Lower leg skin (tissue), 4 donors: ENCODE measurements at regions not wholly inside any gene's neighbourhood (a gene's known extent, or its start where the extent isn't known, plus 50 kb on each side); places are given as distances from the start of the nearest gene placed in this dataset.

Experiments
- DNase-seq, 2 donors: peaks; one replicate each; pipeline ENCODE4 v3.0.0-alpha.2; 2019; ENCODE audit warnings: low spot score in 2 of 2
- H3K4me3 ChIP-seq: fragments of 200-600 bp; sonication (generic); 2 replicates; pipeline ENCODE4 v1.5.1; 2017; ENCODE audit warnings: mild to moderate bottlenecking, low read depth; ENCODE audit not compliant: poor library complexity, severe bottlenecking
- POLR2A ChIP-seq, 2 donors: fragments of 450-650 bp; IDR thresholded peaks; one replicate each; pipeline ENCODE4 v1.6.1; 2016 to 2017; ENCODE audit warnings: antibody characterized with exemption in 2 of 2, mild to moderate bottlenecking in 1 of 2, moderate library complexity in 1 of 2
- WGBS, 2 donors: methylation state at CpG; one replicate each; pipeline ENCODE4 v1.1.5; 2018; 5-methylcytosine and 5-hydroxymethylcytosine counted together
- intact Hi-C: fragments of 100-400 bp; cut with DNase I; formaldehyde crosslinking; loops from one replicate; pipeline ENCODE4 v1.15.0; 2023; ENCODE audit warnings: low total_unique reads
- TF ChIP-seq, protein P1 (sequence below), 3 donors: fragments of 450-650 bp; IDR thresholded peaks; one replicate each; pipeline ENCODE4 v1.5.1; 2016; ENCODE audit warnings: antibody characterized with exemption in 3 of 3, mild to moderate bottlenecking in 3 of 3, moderate library complexity in 2 of 3

DNA sequence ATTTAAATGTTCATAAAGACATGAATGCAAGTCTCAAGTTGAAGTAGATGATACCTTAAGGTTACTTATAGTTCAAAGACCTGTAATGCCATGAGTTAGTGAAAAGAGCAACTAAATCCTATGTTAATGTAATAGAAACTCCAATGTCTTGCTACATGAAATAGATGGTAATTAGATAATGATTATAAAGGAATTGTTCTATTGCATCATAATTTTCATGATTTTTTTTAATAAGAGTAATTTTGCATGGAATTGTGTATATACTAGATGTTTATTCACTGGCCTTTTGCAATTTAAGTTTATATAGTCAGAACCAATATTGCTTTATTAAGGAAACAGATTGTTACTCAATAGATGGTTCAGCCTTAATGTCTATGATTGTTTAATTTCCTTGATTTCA lies 115.5 kb upstream of the SYT10 start:
- H3K4me3 ChIP-seq: no peak overlapping the region
- no peak for DNase-seq
- intact Hi-C loops: no loop called here
- TF ChIP-seq POLR2A (IDR thresholded peaks at IDR 0.05): no peak
- TF ChIP-seq, protein P1, sequence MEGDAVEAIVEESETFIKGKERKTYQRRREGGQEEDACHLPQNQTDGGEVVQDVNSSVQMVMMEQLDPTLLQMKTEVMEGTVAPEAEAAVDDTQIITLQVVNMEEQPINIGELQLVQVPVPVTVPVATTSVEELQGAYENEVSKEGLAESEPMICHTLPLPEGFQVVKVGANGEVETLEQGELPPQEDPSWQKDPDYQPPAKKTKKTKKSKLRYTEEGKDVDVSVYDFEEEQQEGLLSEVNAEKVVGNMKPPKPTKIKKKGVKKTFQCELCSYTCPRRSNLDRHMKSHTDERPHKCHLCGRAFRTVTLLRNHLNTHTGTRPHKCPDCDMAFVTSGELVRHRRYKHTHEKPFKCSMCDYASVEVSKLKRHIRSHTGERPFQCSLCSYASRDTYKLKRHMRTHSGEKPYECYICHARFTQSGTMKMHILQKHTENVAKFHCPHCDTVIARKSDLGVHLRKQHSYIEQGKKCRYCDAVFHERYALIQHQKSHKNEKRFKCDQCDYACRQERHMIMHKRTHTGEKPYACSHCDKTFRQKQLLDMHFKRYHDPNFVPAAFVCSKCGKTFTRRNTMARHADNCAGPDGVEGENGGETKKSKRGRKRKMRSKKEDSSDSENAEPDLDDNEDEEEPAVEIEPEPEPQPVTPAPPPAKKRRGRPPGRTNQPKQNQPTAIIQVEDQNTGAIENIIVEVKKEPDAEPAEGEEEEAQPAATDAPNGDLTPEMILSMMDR (IDR thresholded peaks at IDR 0.05): no peak

DNA sequence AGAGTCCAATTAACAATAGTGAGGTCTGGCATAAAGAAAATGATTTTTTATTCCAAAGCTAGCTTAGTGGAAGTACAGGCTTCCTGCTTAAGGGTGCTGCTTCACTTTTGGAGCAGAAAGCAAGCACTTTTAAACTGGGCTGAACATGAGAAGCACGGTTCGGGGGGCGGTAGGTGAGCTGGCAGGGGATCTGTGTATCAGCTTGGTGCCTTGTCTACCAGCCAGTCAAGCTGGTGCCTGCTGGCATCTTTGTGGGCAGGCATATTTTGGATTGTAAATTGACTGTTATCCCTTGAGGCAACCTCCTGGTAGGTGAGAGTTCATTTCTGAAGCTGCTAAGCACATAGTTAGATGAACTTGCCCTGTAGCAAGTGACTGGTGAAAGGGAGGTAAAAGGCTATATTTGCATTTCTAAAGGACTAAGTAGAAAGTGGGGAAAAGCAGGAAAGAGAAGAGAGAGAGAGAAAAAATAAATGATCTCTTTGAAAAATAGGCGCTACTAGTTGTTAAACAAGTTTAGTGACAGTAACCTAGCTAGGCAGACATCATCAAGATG lies 121.1 kb upstream of the SYT10 start:
- WGBS, 2 donors: 51 to 72% methylated on average over 4 of the region's 4 CpGs
- no peak for TF ChIP-seq POLR2A (IDR thresholded peaks at IDR 0.05)
- TF ChIP-seq, protein P1 (IDR thresholded peaks at IDR 0.05): no peak
- no peak for DNase-seq
- intact Hi-C loops: no loop called here
- no peak overlapping the region for H3K4me3 ChIP-seq

DNA sequence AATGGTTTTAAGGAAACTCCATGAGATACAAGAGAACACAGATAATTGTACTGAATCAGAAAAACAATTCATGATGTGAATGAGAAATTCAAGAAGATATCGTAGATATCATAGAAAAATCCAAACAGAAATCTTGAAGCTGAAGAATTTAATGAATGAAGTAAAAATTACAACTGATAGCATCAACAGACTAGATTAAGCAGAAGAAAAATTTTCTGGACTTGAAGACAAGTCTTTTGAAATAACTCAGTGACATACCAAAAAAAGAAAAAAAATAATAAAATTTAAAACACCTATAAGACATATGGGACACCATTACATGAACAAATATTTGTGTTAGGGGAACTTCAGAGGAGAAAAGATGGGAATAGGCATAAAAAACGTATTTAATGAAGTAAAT lies 122.8 kb upstream of the SYT10 start:
- H3K4me3 ChIP-seq: no peak overlapping the region
- 75 to 85% methylated on average over 2 of the region's 2 CpGs for WGBS, 2 donors
- intact Hi-C loops: no loop called here
- TF ChIP-seq, protein P1 (IDR thresholded peaks at IDR 0.05): no peak
- no peak for TF ChIP-seq POLR2A (IDR thresholded peaks at IDR 0.05)
- DNase-seq: no peak

DNA sequence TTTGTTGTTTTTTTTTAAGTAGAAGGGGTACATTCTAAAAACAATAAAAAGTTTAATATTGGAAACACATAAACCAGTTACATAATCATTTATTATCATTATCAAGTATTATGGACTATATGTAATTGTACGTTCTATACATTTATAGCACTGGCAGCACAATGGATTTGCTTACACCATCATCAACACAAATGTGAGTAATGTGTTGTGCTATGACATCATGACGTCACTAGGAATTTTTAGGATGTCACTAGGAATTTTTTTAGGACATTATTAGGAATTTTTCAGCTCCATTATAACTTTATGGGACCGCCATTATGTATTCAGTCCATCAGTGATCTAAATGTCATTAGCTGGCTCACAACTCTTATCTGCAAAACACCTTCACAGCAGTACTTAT lies 126.8 kb upstream of the SYT10 start:
- 78 to 82% methylated on average over 3 of the region's 3 CpGs for WGBS, 2 donors
- DNase-seq: no peak
- intact Hi-C loops: no loop called here
- TF ChIP-seq POLR2A (IDR thresholded peaks at IDR 0.05): no peak
- TF ChIP-seq, protein P1 (IDR thresholded peaks at IDR 0.05): no peak
- no peak overlapping the region for H3K4me3 ChIP-seq

DNA sequence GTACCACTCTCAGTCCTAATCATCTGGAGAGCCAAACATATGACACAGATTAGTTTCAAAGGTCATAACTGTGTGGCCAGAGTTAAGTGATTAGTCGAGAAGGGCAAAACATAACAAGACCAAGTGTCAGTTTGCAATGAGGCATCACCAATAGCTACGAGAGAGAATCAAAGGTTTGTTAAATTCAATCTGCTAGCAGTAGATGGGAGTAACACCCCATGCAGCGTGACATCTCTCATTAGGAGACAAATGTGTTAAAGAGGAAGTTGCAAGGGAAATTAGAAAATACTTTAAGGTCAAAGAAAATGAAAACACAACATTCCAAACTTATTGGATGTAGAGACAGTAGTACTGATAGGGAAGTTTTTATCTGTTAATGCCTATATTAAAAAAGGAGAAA lies 135.7 kb upstream of the SYT10 start:
- H3K4me3 ChIP-seq: no peak overlapping the region
- 46 to 54% methylated on average over 3 of the region's 3 CpGs for WGBS, 2 donors
- TF ChIP-seq POLR2A (IDR thresholded peaks at IDR 0.05): no peak
- TF ChIP-seq, protein P1 (IDR thresholded peaks at IDR 0.05): no peak
- DNase-seq: no peak
- intact Hi-C loops: no loop called here

DNA sequence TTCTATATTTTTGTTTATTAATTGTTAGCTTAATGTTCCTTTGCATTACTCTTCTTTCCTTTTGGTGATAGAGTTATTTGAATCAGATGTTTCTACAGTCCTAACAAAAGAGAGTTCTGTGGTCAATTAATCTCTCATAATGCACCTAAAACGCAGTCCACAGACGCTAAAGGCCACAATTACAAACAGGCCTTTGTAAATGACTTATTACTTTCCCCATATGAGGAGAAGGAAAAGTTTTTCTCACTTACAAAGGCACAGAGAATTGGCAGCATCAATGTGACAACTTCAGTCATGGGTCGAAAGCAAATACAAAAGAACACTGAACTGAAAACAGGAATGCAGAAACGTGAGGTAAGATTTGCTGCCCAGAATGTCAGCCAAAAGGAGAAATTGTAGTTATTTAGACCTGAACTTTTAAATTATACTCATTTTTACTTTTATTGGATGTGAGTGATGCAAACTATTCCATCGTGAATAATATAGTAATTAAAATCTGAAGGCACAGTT lies 142.0 kb upstream of the SYT10 start:
- no peak overlapping the region for H3K4me3 ChIP-seq
- intact Hi-C loops: no loop called here
- no peak for TF ChIP-seq POLR2A (IDR thresholded peaks at IDR 0.05)
- TF ChIP-seq, protein P1 (IDR thresholded peaks at IDR 0.05): no peak
- DNase-seq: no peak
- WGBS, 2 donors: 39 to 49% methylated on average over 5 of the region's 5 CpGs
